Stimulated activated CD4-positive, alpha-beta T cell treated with anti-CD3 and anti-CD28 coated beads, TNF-alpha, amount 100 ng/mL, for 1 hour (primary cell): ENCODE measurements at regions not wholly inside any gene's neighbourhood (a gene's known extent, or its start where the extent isn't known, plus 50 kb on each side); places are given as distances from the start of the nearest gene placed in this dataset.

Source experiments
- DNase-seq, 3 donors: peaks; one replicate each; pipeline ENCODE4 v3.0.0-alpha.2; 2020; ENCODE audit warnings: low read depth in 3 of 3, low spot score in 1 of 3

DNA sequence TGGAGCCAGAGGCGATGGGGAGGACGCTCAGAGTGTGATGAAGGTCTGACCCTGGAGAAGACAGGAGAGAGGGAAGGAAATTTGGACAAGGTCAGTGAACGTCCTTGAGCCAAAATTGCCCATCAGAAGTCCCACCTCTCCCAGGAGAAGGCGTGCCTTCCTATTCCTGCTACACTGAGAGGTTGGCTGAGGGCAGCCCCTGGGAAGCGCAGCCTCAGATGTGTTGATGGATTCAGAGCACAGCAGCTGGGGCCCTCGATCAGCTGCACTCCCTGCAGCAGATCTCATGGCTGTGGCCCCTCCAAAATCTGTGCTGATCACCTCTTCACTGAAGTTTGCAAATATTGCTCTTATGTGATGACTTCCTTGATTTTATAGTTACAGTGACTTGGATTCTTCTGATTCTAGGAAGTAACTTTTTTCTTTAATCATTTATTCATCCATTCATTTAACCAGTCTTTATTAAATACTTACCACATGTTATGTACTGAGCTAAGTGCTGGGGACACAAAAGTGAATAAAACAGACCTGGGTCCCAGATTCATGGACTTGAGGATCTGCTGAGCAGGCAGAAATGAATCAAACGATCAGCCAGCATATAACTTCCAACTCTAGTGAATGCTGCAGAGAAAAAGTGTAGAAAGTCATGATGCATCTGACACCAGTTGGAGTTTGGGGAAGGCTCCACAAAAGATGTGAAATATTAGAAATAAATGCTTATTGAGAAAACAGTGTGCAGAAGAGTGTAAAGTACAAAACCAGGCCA is 69.6 kb upstream of the ARMC2 start:
- no peak for DNase-seq

DNA sequence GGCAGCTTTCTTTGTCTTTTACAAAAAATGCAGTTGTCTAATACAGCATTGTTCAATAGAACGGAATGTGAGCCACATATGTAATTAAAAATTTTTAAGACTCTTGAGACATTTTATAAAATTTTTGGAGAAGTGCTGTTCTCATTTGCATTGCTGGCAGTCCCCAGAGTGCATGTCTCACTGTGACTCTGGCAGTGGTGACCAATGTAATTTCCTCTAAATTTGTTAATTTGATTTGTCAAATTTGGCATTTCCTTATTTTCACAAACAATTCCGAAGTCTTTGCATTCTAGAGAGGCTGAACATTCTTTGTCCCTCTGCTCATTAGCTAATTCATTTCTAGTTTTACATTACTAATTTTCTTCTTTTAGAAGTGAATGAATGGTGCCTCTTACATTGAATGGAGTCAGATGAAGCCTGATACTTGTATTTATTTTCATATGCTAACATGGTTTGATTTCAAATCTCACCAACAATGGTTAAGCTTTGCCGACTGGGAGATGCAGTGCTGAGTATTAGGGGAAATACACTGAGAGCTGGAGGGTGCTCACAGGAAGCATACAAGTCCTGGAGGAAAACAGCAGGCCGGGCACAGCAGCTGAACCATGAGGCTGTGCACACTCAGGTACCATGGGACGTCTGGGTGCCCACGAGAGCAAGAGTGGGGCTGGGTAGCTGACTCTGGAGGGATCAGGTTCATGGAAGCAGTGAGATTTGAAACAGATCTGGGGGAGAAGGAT is 68.5 kb upstream of the ARMC2 start:
- no peak for DNase-seq

- DNase-seq, result no peak
Observed at GRCh38 chr6:108780784-108781183, 67.4 kb upstream of the ARMC2 start.

DNA sequence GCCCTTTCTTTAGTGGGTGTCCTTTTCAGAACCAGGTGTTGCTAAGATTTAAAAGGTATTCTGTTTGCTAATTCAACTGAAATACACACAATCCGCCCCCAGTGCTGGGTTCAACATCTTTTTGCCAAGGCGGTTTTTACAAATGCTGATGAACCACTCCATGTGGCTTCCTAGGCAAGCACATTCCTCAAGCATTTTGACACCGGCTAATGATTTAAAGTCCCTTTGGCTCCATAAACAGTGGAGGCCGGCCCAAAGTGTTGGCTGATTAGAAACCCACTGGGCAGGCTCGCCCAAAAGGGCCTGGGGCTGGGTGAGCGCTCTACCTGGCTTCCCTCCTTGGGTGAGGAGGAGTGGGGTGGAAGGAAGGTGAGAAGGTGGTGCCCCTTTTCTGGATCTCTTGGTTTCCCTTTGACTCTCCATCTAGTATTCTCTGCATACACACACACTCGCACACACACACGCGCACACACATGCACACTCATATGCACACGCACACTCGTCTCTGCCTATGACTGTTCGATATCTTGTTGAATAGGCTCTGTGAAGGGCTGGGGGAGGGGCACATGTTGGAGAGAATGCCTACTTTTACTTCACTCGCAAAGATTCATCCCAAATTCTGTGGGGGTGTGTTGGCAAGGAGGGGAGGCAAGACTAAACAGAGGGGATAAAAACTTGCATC is 66.7 kb upstream of the ARMC2 start:
- DNase-seq, result no peak

DNA sequence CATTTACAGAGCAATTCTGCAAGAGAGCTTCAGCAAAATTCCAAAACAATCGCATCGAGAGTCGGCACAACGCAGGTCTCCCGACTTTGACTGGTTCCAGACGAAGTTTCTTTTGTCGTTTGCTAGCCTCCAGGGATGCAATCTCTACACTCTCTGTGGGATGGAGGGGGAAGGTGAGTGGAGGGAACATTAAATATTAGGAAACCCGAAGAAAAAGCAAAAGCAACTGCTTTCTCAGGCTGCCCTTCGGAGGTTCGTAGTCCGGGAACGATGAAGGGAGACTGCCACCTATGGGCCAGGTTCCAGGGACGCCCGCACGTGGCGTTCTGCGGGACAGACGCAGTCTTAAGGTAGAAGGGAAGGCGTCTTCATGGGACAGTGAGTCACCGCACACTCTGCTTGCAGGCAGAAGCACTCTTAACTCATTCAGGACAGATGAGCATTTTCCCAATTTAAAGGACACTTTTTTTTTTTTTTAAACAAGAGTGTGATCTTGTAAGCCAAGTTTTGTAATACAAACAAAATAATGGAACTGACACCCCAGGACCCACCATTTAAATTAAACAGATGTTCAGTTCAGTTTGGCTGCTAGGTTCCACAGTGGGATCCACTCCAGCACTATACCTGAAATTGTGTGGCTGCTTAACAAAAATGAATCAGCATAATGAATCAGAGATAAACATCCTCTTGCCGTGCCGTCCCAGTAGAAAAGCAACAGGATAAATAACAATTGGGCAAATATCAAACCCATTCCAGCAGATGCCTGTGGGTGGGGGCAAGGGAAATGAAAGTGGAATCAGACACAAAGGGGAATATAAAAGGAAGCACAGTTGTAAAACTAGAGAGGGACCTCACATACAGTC is 65.8 kb upstream of the ARMC2 start:
- DNase-seq, result peak; percentile 35 to 59 (median 51)

DNA sequence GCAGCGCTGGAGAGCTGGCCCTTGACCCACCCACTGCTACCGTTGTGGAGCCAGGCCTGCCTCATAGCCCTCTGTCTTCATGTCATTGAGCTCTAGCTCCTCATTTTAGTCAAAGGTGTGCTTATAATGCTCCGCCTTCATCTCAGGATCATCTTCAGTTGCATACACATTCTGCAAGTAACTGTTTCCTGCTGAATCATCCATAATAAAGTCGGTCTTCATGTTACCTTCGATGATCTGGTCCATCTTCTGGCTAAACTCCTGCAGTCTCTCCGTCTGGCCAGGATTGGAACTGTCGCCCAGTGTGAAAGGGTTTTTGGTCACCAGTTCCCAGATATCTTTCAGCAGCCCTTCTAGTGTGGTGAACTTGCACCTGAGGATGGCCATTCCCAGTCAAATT is 62.6 kb upstream of the ARMC2 start:
- no peak for DNase-seq

DNA sequence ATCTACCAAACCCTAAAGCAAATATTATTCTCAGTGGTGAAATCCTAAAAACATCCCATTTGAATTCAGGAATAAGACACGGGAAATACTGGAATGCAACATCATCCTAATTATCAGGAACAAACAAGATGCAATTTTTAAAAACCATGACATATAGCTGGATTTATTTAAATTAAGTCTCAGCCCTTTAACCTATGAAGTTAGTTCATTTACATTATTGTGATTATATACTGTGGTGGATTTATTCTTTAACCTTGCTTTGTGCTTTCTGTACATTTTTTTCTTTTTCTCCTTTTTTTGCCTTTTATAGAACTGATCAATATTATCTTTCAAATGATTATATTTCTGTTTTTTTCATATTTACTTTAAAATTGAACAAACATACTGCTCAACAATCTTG is 59.8 kb upstream of the ARMC2 start:
- no peak for DNase-seq

DNA sequence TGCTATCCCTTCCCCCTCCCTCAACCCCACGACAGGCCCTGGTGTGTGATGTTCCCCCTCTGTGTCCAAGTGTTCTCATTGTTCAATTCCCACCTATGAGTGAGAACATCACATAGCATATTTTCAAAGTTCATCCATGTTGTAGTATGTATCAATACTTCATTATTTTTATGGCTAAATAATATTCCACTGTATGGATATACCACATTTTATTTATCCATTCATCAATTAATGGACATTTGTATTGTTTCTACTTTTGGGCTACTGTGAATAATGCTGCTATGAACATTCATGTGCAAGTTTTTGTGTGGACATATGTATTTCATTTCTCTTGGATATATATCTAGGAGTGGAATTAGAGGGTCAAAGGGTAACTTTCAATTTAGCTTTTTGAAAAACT is 58.7 kb upstream of the ARMC2 start:
- no peak for DNase-seq

- no peak for DNase-seq
Observed at GRCh38 chr6:108791700-108792099, 56.5 kb upstream of the ARMC2 start.

DNA sequence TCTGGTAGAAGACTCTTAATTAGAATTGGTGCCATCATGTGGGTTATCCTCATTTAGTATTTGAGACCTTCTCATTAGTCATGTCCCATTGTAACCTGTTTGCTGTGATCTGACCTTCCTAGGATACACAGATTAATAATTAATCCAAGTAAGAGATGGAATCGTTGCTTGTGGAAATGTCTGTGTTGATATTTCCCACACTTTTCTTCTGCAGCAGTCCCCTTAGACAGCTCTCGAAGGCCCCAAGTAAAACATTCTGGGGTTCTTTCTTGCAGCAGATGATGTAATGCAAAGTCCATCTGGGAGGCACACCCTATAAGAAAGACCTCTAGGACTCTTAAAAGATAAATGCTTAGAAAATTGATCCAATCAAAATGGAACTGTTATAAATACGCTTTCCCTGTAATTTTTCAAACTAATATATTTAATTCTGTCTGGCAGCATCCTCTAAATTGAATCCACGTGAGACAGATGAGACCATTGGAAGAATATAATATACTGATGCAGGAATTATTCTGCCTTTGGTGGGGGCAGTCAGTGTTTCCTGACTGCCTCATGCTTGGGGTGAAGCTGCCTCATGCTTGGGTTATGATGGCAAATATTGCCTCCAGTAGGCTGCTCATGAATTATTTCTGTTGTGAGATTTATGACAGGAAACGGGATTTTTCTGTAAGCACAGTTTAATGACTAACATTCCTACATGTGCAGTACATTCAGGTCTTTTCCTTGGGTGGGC is 54.5 kb upstream of the ARMC2 start:
- DNase-seq, result no peak

DNA sequence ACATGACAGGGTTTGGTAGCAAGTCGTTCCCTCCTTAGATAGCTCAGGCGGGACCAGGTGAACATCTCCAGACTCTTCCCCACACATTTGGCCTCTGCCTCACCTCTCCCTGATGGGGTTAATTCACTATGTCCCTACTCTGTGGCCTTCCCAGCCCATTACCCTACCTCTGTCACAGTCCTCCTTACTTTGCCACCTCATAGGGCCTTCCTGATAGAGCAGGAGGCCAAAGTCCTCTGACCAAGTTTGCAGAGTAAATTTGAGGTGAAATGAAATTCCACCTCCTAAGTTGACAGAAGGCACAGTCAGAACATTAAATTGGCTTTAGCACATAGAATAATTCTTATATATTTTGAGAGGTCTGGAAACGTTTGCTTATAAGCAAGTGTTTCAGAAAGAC is 53.1 kb upstream of the ARMC2 start:
- DNase-seq, result no peak

- no peak for DNase-seq
Observed at GRCh38 chr6:108795814-108796213, 52.4 kb upstream of the ARMC2 start.

DNA sequence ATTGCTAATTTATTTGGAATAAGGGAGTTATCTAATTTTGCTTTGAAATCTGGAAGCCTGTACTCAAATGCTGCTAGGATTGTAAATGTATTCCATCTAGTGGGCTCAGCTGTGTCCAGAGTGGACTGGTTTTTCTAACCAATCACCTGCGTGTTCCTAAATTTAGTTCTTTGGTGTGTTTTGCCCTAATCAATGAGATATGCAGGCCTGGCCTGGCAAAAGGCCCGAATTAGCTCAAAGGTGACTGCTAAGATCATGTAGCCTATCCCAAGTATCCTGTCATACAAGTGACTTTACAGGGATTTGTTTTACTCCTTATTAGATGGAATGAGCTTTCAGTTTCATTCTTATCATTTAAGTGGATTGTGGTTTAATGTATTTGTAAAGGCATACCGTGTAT is 51.3 kb upstream of the ARMC2 start:
- DNase-seq, result no peak

DNA sequence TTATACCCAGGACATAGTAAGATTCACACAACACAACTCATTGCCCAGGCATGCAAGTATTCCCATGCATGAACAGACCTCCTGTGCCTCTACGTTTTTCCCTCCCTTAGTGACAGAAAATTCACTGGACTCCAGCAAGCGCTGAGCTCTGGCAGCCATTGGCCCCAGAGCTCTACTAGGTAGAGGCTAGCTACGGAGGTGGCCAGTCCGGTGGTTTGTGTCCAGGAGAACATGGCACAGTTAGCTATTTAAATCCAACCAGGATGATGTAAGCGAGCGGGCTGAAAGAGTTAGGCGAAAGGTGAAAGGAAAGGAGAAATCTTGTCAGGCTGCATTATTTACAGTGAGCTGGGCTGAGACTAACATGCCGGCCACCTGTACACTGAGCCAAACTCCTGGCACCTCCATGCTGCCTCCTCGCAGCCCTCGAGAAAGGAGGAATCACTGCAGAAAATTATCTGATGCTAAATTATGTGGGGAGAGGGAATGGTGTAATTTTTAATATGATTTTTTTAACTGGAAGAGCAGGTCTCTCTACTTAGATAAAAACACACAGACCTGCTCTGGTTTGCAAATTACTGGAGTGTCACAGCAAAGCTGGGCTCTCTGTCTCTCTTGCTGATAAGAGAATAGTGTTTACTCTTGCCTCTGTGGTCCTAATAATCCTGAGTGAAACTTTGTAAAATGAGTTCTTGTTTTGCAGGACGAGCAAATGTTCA is 50.1 kb upstream of the ARMC2 start:
- no peak for DNase-seq
